ENCODE measurements at regions not wholly inside any gene's neighbourhood (a gene's known extent, or its start where the extent isn't known, plus 50 kb on each side); places are given as distances from the start of the nearest gene placed in this dataset.

GRCh38 chr1:178037510-178038253, 56.2 kb upstream of the RASAL2 start:
- ChIA-PET CTCF (ENCODE audit: low intra/inter-chr PET ratio) (no interaction called here), POLR2A (interaction anchor here (0.7 kb wide), 1 partner anchor 103 kb away, joined by 4 read pairs; no protein-coding TSS in a partner anchor)
- peak; percentile 57 to 67 (median 60) for DNase-seq (ENCODE audit: extremely low read depth in 1 of 4, low spot score in 3 of 4)
- no peak for FAIRE-seq
- Histone ChIP-seq H3K27ac (ENCODE audit: extremely low read depth, low read depth, low read length) (no peak overlapping the region), H3K4me1 (replicated peaks in 1 of 2; ENCODE audit: control insufficient read depth in 2 of 2, insufficient read depth in 2 of 2, low read length in 2 of 2) (peaks cover 0 to 7% of the 10 kb centered on the region in 2 experiments; a peak in 2 of 5 replicates), H3K27me3 (ENCODE audit: control insufficient read depth in 2 of 2, insufficient read depth in 2 of 2, low read length in 2 of 2) (peaks cover 0 to 6% of the 10 kb centered on the region in 2 experiments; a peak in 1 of 5 replicates), H3K9ac (ENCODE audit: insufficient read depth in 1 of 2, low read depth in 2 of 2, low read length in 2 of 2) (peak overlapping the region in 1 of 2 experiments; percentile 71; a peak in 1 of 4 replicates), H3K36me3 (ENCODE audit: control insufficient read depth, insufficient read depth, low read length) (no peaks in the 10 kb centered on the region), H4K20me1 (replicated peaks; ENCODE audit: control insufficient read depth, insufficient read depth, low read length) (no peaks in the 10 kb centered on the region), H3K9me1 (ENCODE audit: control insufficient read depth, insufficient read depth, low read length) (no peaks in the 10 kb centered on the region), H3K4me3 (peak overlapping the region; percentile 40), H3K79me2 (ENCODE audit: control insufficient read depth, insufficient read depth, low read length) (no peaks in the 10 kb centered on the region), H3K4me2 (ENCODE audit: insufficient read depth, low read length) (peak overlapping the region; percentile 51), H2AFZ (ENCODE audit: low read depth, low read length) (peak overlapping the region; percentile 81), H3K9me3 (replicated peaks; ENCODE audit: control insufficient read depth, insufficient read depth, low read depth, low read length) (no peaks in the 10 kb centered on the region)
- no TSS peak for BruUV-seq (replicated peaks)
- intact Hi-C loops (cut with micrococcal nuclease) (no loop called here), in situ Hi-C loops (cut with MboI) (no loop called here)
- 10% methylated on average over 38 of the region's 58 CpGs for WGBS (ENCODE audit: insufficient coverage, low coverage, missing lambda C conversion rate)
- ATAC-seq, result peak; percentile 99
- no peak for TF ChIP-seq PTBP1 (IDR thresholded peaks at IDR 0.05; ENCODE audit: low read depth, low read length)
- TF ChIP-seq SAFB (IDR thresholded peaks at IDR 0.05; ENCODE audit: borderline replicate concordance, low read depth, low read length), result peak; percentile 64; the same call in 1 of the 2 replicates
- no peak for TF ChIP-seq ZNF324 (CRISPR knock-in tag; IDR thresholded peaks at IDR 0.05)
- no peak for TF ChIP-seq NONO (IDR thresholded peaks at IDR 0.05; ENCODE audit: low read depth in 2 of 2, low read length in 1 of 2)
- TF ChIP-seq PHF8 (IDR thresholded peaks at IDR 0.05; ENCODE audit: borderline replicate concordance, low read length), result 0 out of 2 replicates have a peak, but pooled peaks have one; percentile 19
- TF ChIP-seq CTBP1 (IDR thresholded peaks at IDR 0.05; ENCODE audit: borderline replicate concordance), result 0 out of 2 replicates have a peak, but pooled peaks have one; percentile 13
- TF ChIP-seq CSDE1 (IDR thresholded peaks at IDR 0.05), result no peak
- TF ChIP-seq L3MBTL2 (IDR thresholded peaks at IDR 0.05), result peak; percentile 49
- no peak for TF ChIP-seq ZMIZ1 (IDR thresholded peaks at IDR 0.05; ENCODE audit: low read depth in 2 of 2, low read length in 2 of 2)
- 0 out of 2 replicates have a peak, but pooled peaks have one; percentile 18 for TF ChIP-seq RB1 (IDR thresholded peaks at IDR 0.05; ENCODE audit: low read depth)
- TF ChIP-seq RBFOX2 (IDR thresholded peaks at IDR 0.05; ENCODE audit: low read depth, low read length), result peak; percentile 59
- 0 out of 2 replicates have a peak, but pooled peaks have one; percentile 47 for TF ChIP-seq VEZF1 (CRISPR knock-in tag; IDR thresholded peaks at IDR 0.05)
- no peak for TF ChIP-seq ZNF239 (CRISPR knock-in tag; IDR thresholded peaks at IDR 0.05)
- TF ChIP-seq THRB (CRISPR knock-in tag; conservative IDR thresholded peaks at IDR 0.05), result no peak
- TF ChIP-seq NFRKB (IDR thresholded peaks at IDR 0.05; ENCODE audit: low read depth), result no peak
- TF ChIP-seq CXXC5 (CRISPR knock-in tag; IDR thresholded peaks at IDR 0.05), result peak; percentile 40; the same call in 1 of the 2 replicates
